ENCODE measurements at regions not wholly inside any gene's neighbourhood (a gene's known extent, or its start where the extent isn't known, plus 50 kb on each side); places are given as distances from the start of the nearest gene placed in this dataset.

- DNase-seq (ENCODE audit: low read depth in 4 of 4, low spot score in 3 of 4): no peak
These were observed 718.9 kb upstream of the MEF2C start for GRCh38 chr5:89601880-89602279.

DNA sequence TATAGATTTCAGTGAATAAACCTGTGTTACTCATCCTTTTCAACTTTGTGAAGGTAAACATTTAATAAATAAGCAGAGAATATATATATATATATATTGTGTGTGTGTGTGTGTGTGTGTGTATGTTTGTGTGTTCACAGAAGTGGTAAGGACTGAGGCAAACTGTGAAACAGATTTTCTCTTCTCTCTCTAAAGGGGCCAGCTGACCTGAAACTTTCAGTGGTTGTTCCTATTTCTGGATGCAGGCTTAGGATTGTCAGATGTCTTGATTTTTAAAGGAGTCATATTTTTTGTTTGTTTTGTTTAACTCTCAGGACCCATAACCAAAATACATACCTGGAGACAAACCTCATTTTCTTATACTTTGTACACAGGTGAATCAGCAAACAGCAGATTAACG is 714.9 kb upstream of the MEF2C start:
- DNase-seq (ENCODE audit: low read depth in 4 of 4, low spot score in 3 of 4): no peak

DNA sequence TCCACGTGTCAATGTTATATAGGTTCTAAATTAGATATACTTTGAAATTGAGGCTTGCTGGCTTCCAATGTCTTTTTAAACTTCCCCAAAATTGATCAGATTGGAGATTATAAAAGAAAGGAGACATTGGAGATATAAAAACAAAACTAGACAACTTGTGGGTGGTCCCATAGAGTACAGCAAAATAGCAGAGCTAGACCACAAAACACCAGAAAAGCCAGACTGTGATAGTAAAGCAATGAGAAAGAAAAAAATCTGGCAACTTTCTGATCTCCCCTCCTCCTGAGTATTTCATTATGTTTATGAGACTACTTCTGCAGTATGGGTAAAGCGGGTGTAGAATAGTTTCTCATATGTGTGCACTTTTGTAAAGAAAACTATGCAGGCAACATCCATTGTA is 713.8 kb upstream of the MEF2C start:
- no peak for DNase-seq (ENCODE audit: low read depth in 4 of 4, low spot score in 3 of 4)

- DNase-seq (ENCODE audit: low read depth in 4 of 4, low spot score in 3 of 4): no peak
These were observed 712.1 kb upstream of the MEF2C start for GRCh38 chr5:89595056-89595455.

DNA sequence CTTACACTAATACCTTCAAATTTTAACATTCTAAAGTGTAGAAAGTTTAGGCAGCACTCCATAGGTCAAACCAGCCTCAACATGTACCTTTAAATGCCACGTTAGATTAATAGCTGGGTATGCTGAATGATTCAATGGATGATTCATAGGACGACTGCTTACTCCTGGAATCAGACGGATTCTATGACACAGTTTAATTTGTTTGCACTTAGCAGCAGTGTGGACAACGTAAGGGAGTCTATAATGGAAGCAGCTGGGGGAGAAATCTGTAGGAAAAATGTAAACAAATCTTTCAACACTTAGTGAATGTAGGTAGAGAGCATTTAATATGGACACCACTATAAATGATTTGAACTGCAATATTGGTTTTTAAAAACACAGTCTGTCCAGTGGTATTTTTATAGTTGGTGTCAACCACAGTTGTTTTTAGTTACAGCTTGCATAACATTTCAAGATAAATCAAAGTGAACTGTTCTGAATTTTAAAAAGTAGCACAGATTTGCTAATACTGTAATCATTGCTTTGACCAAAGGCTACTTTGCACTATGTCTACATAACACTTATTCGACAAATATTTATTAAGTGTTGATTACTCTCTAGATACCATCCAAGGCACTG is 701.5 kb upstream of the MEF2C start:
- no peak for DNase-seq (ENCODE audit: low read depth in 4 of 4, low spot score in 3 of 4)

GRCh38 chr5:89583534-89583933 is 700.5 kb upstream of the MEF2C start:
- no peak for DNase-seq (ENCODE audit: low read depth in 4 of 4, low spot score in 3 of 4)

DNA sequence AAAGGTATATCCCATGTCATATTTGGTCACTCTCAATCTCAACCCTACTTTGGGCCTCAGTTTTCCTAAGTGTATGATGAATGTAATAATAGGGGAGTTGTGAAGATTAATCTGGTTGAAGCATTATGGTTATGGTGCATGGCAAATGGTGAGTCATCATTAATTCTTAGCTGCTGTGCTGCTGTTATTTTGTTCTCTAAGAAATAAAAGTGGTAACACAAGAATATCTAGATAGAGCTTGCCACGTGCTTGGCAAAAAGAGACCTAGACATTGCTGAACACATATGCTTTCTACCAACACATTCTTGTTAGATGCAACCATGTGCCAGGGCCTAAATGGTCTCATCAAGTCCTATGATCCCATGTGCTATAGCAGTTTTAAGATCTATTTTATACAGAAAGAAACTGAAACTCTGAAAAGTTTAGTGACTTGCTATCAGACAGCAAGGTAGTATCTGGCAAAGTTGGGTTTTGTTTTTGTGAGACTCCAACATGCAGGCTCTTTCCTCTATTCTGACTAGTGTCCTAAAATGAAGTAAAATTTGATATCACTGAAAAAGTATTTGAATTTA is 699.9 kb upstream of the MEF2C start:
- DNase-seq (ENCODE audit: low read depth in 4 of 4, low spot score in 3 of 4): no peak

GRCh38 chr5:89580976-89581375 is 698.0 kb upstream of the MEF2C start:
- DNase-seq (ENCODE audit: low read depth in 4 of 4, low spot score in 3 of 4): no peak

DNA sequence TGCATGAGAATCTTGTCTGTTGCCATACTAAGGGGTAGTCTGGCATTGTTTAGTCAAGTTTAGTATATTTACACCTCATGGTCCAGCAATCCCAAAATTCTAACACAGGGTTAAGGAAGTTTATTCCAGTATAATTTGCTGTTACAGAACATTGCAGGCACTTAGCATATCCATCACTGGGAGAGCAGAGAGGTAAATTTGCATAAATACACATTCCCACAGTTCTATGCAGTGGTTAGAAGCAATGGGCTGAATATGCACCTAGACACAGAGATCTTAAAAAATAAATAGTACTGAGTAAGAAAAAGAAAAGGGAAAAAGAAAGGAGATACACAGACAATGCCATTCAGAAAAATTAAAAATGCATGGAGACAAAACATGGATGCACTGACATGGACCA is 692.3 kb upstream of the MEF2C start:
- no peak for DNase-seq (ENCODE audit: low read depth in 4 of 4, low spot score in 3 of 4)

DNA sequence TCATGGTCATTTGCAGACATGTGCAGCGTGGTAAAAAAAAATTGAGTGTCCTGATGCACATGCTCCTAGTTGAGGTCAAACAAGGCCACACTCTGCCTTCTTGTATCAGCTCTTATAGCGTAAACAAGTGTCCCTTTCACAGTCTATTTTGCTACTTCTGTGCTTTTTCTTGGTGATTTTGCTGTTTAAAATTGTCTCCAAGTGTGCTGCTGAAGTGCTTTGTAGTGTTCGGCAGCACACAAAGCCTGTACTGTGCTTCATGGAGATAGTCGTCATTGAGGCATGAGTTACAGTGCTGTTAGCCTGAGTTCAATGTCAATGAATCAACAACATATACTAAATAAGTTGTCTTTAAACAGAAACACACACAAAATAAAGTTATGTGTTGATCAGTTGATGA is 690.4 kb upstream of the MEF2C start:
- DNase-seq (ENCODE audit: low read depth in 4 of 4, low spot score in 3 of 4): no peak

DNA sequence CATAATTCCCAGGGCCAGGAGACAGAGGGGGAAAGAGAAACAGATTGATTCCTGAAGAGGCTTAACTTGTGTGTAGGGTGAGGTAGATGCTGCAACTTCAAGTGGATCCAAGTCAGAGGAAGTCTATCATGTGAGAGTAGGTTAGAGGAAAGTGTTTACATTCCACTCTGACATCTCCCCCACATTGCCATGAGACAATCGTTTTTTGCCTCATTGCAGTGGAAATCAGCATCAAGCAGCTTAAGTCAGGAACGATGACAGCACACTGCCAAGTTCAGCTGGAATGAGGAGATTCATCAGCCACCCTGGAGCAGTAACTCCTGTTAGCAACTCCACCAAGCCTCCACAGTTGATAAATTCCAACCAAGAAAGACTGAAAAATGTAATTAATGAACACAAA is 689.7 kb upstream of the MEF2C start:
- no peak for DNase-seq (ENCODE audit: low read depth in 4 of 4, low spot score in 3 of 4)

- no peak for DNase-seq (ENCODE audit: low read depth in 4 of 4, low spot score in 3 of 4)
These were observed 687.6 kb upstream of the MEF2C start for GRCh38 chr5:89570557-89570956.

GRCh38 chr5:89566340-89566739 is 683.4 kb upstream of the MEF2C start:
- DNase-seq (ENCODE audit: low read depth in 4 of 4, low spot score in 3 of 4): no peak

- no peak for DNase-seq (ENCODE audit: low read depth in 4 of 4, low spot score in 3 of 4)
These were observed 677.7 kb upstream of the MEF2C start for GRCh38 chr5:89560696-89561095.

DNA sequence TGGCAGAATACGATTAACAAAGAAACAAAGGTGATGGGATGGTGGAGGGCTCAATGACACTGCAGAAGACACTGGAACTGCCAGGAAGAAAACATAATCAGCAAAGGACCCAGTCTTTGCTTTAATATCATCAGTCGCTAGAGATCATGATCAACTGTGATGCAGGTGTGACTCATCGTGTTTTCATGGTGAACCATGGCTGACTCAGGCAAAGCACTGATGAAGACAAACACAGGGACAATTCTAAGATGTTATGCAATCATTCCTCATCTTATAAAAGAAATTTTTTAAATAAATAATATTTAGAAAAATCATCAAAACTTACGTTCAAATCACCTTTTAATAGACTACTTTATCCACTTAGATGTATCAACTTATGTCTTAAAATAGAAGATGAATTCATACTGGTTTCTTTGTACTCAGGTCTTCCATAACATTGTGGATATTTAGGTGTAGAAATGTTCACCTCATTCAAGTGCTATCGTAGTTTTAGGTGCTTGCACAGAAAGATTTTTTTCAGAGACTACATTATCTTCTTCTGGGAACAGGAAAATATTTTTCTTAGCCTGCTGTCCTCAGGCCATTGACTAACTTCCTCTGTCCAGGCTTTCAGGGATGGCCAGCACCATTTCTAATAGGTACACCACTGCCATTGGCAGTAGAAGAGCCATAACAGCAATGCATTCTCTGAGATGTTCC is 673.4 kb upstream of the MEF2C start:
- DNase-seq (ENCODE audit: low read depth in 4 of 4, low spot score in 3 of 4): no peak

DNA sequence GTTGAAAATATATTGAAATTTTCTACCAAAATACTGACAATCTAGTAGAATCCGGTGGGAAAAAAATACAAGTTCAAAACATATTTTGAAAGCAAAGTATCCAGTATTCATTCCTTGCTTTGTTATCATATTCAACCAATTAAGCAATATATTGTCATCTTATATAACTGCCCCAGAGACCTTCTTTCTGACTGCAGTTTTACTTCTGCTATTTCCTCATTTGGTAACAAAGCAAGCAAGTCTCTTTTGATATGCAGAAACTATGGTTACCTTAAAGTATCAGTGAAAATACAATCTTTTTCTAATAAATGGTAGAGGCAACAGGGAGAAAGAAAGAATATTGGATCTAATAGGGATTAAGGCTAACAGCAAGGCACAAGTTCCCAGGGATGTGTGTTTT is 663.7 kb upstream of the MEF2C start:
- DNase-seq (ENCODE audit: low read depth in 4 of 4, low spot score in 3 of 4): no peak

- DNase-seq (ENCODE audit: low read depth in 4 of 4, low spot score in 3 of 4): no peak
These were observed 662.6 kb upstream of the MEF2C start for GRCh38 chr5:89545626-89546025.

DNA sequence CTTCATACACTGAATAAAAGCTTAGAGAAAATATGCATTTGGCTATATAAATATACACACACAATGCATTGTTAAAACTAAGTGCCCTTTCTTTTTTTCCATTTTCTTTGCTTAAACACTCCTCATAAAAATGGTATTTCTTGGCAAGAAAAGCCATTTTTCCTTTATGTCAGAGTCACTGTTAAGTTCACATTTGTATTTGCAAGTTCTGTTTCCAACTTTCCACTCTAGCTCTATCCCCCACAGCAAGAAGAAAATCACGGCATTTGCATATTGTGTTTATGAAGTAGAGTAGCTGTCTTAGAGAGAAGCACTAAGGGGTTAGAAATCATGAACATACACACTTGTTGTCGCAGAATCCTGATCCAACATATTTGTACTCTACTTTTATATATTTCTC is 662.1 kb upstream of the MEF2C start:
- no peak for DNase-seq (ENCODE audit: low read depth in 4 of 4, low spot score in 3 of 4)

DNA sequence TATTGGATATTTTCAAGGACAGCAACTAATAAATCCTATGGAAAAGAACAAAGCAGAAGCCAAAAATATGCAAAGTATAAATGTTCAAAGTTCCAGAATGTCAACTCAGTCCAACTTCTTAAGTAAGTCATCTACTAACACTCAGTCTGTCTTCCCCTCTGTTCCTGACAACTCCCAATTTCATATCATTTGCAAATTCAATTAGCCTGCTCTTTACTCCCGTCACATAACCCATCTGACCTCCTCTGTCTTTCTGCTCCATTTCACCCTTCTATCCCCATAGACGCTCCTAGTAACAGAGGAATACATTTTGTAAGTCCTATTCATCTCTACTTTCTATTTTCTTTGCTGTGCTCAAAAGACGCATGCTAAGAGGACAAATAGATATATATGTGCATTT is 659.8 kb upstream of the MEF2C start:
- DNase-seq (ENCODE audit: low read depth in 4 of 4, low spot score in 3 of 4): no peak

- no peak for DNase-seq (ENCODE audit: low read depth in 4 of 4, low spot score in 3 of 4)
These were observed 654.8 kb upstream of the MEF2C start for GRCh38 chr5:89537800-89538199.

DNA sequence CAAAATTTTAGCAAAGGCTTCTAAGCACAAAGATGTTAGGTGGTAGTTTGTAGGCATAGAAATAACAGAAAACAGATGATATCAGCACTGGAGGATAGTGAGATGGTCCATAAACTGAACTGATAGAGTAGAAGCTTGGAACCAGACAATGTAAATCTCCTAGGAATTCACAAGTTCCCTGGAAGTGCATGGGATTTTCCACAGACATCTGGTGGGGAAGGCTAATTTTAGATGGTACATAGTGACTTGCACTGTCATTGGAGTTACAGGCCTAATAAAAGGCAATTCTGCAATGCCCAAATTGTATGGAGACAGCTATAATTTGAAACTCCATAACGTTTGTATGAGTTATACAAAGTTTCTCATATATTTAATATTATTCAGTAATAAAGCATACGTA is 653.0 kb upstream of the MEF2C start:
- no peak for DNase-seq (ENCODE audit: low read depth in 4 of 4, low spot score in 3 of 4)

GRCh38 chr5:89535411-89535810 is 652.4 kb upstream of the MEF2C start:
- no peak for DNase-seq (ENCODE audit: low read depth in 4 of 4, low spot score in 3 of 4)
